HG03432 (cell line): ENCODE measurements at regions not wholly inside any gene's neighbourhood (a gene's known extent, or its start where the extent isn't known, plus 50 kb on each side); places are given as distances from the start of the nearest gene placed in this dataset.
A peak's percentile ranks its signal among the peaks of the same experiment; 100 is the strongest.

Experiments used
- ATAC-seq: cut with Tn5 transposase; IDR thresholded peaks from one replicate; pipeline ENCODE4 v1.9.1; 2021; ENCODE audit warnings: mild to moderate bottlenecking, moderate library complexity; ENCODE audit not compliant: unreplicated experiment

GRCh38 chr7:21300692-21301091 is 127.2 kb upstream of the SP4 start:
- no peak for ATAC-seq

- ATAC-seq, result no peak
Measured at GRCh38 chr7:21304808-21305375, 123.0 kb upstream of the SP4 start.

- ATAC-seq, result peak; percentile 75
Measured at GRCh38 chr7:21305455-21306235, 122.2 kb upstream of the SP4 start.

GRCh38 chr7:21314954-21315353 is 112.9 kb upstream of the SP4 start:
- ATAC-seq, result no peak

GRCh38 chr7:21317966-21318915 is 109.6 kb upstream of the SP4 start:
- ATAC-seq, result no peak

GRCh38 chr7:21318916-21319270 is 109.0 kb upstream of the SP4 start:
- no peak for ATAC-seq

GRCh38 chr7:21326241-21326640 is 101.6 kb upstream of the SP4 start:
- no peak for ATAC-seq

- ATAC-seq, result no peak
Measured at GRCh38 chr7:21326921-21327320, 101.0 kb upstream of the SP4 start.

- ATAC-seq, result no peak
Measured at GRCh38 chr7:21327422-21328409, 100.2 kb upstream of the SP4 start.

GRCh38 chr7:21330462-21331178 is 97.3 kb upstream of the SP4 start:
- ATAC-seq, result no peak

- ATAC-seq, result no peak
Measured at GRCh38 chr7:21334906-21335305, 93.0 kb upstream of the SP4 start.

GRCh38 chr7:21336743-21337142 is 91.1 kb upstream of the SP4 start:
- no peak for ATAC-seq

GRCh38 chr7:21338728-21339164 is 89.1 kb upstream of the SP4 start:
- ATAC-seq, result peak; percentile 54

GRCh38 chr7:21344900-21345299 is 83.0 kb upstream of the SP4 start:
- ATAC-seq, result peak; percentile 27

- peak; percentile 76 for ATAC-seq
Measured at GRCh38 chr7:21345361-21345760, 82.5 kb upstream of the SP4 start.

- ATAC-seq, result peak; percentile 55
Measured at GRCh38 chr7:21346297-21346696, 81.6 kb upstream of the SP4 start.

- ATAC-seq, result peak; percentile 84
Measured at GRCh38 chr7:21352540-21353387, 75.1 kb upstream of the SP4 start.

GRCh38 chr7:21353388-21353780 is 74.5 kb upstream of the SP4 start:
- ATAC-seq, result no peak

- ATAC-seq, result no peak
Measured at GRCh38 chr7:21354284-21354683, 73.6 kb upstream of the SP4 start.
